H9 (cell line): ENCODE measurements at regions not wholly inside any gene's neighbourhood (a gene's known extent, or its start where the extent isn't known, plus 50 kb on each side); places are given as distances from the start of the nearest gene placed in this dataset.
A peak's percentile ranks its signal among the peaks of the same experiment; 100 is the strongest.

Experiments
- DNase-seq: peaks from one replicate; pipeline ENCODE4 v3.0.0-alpha.2; 2017
- H2AFZ ChIP-seq: one replicate; pipeline ENCODE4 v1.6.1; 2013; ENCODE audit warnings: mild to moderate bottlenecking, low read length, control low read depth, moderate library complexity
- H2AK5ac ChIP-seq: 2 replicates; pipeline ENCODE4 v1.6.1; 2013; ENCODE audit warnings: low read length, control low read depth, mixed read lengths; ENCODE audit not compliant: insufficient read length
- H2BK120ac ChIP-seq: one replicate; pipeline ENCODE4 v1.6.1; 2013; ENCODE audit warnings: low read depth, mild to moderate bottlenecking, low read length, control low read depth, inconsistent platforms; ENCODE audit not compliant: poor library complexity, severe bottlenecking
- H2BK12ac ChIP-seq: 2 replicates; pipeline ENCODE4 v1.6.1; 2013; ENCODE audit warnings: low read length, control low read depth, mixed read lengths, low read depth; ENCODE audit not compliant: insufficient read length
- H2BK15ac ChIP-seq: 2 replicates; pipeline ENCODE4 v1.6.1; 2013; ENCODE audit warnings: low read depth, low read length, control low read depth
- H2BK20ac ChIP-seq: one replicate; pipeline ENCODE4 v1.6.1; 2013; ENCODE audit warnings: low read depth, mild to moderate bottlenecking, low read length, control low read depth, inconsistent platforms; ENCODE audit not compliant: poor library complexity, severe bottlenecking
- H2BK5ac ChIP-seq: 2 replicates; pipeline ENCODE4 v1.6.1; 2013; ENCODE audit warnings: low read length, control low read depth, mixed read lengths; ENCODE audit not compliant: insufficient read length
- H3K14ac ChIP-seq: 2 replicates; pipeline ENCODE4 v1.6.1; 2013; ENCODE audit warnings: low read length, control low read depth; ENCODE audit not compliant: insufficient read depth
- H3K18ac ChIP-seq: 2 replicates; pipeline ENCODE4 v1.6.1; 2013; ENCODE audit warnings: low read depth, mild to moderate bottlenecking, mixed read lengths, low read length, control low read depth; ENCODE audit not compliant: insufficient read length
- H3K23ac ChIP-seq: 2 replicates; pipeline ENCODE4 v1.6.1; 2013; ENCODE audit warnings: low read length, control low read depth, mixed read lengths, low read depth; ENCODE audit not compliant: insufficient read length
- H3K23me2 ChIP-seq: 2 replicates; pipeline ENCODE4 v1.6.1; 2013; ENCODE audit warnings: low read depth, mild to moderate bottlenecking, mixed read lengths, low read length, control low read depth; ENCODE audit not compliant: insufficient read length, poor library complexity, severe bottlenecking
- H3K27ac ChIP-seq: 2 replicates; pipeline ENCODE4 v1.5.1; 2013; ENCODE audit warnings: low read length, control low read depth, mixed read lengths, low read depth; ENCODE audit not compliant: insufficient read length
- H3K27me3 ChIP-seq: 2 replicates; pipeline ENCODE4 v1.6.1; 2013; ENCODE audit warnings: low read length, control low read depth, inconsistent platforms; ENCODE audit not compliant: insufficient read depth
- H3K4ac ChIP-seq: 2 replicates; pipeline ENCODE4 v1.6.1; 2013; ENCODE audit warnings: low read depth, mild to moderate bottlenecking, control low read depth, inconsistent platforms, low read length, moderate library complexity
- H3K4me1 ChIP-seq: 2 replicates; pipeline ENCODE4 v1.6.1; 2013; ENCODE audit warnings: low read length, control low read depth, inconsistent platforms; ENCODE audit not compliant: insufficient read depth
- H3K4me2 ChIP-seq: 2 replicates; pipeline ENCODE4 v1.6.1; 2013; ENCODE audit warnings: low read length, control low read depth, mixed read lengths; ENCODE audit not compliant: insufficient read length, insufficient read depth
- H3K56ac ChIP-seq: 2 replicates; pipeline ENCODE4 v1.6.1; 2013; ENCODE audit warnings: low read depth, mild to moderate bottlenecking, mixed read lengths, low read length, control low read depth; ENCODE audit not compliant: insufficient read length
- H3K79me1 ChIP-seq: 2 replicates; pipeline ENCODE4 v1.6.1; 2013; ENCODE audit warnings: low read depth, mild to moderate bottlenecking, moderate library complexity, low read length, control low read depth, inconsistent platforms; ENCODE audit not compliant: insufficient read depth, poor library complexity, severe bottlenecking
- H3K79me2 ChIP-seq: 2 replicates; pipeline ENCODE4 v1.6.1; 2013; ENCODE audit warnings: low read length, control low read depth, inconsistent platforms; ENCODE audit not compliant: insufficient read depth
- H3K9ac ChIP-seq: 2 replicates; pipeline ENCODE4 v1.6.1; 2013; ENCODE audit warnings: low read length, control low read depth, mixed read lengths; ENCODE audit not compliant: insufficient read length; ENCODE audit errors: extremely low read depth
- H3K9me3 ChIP-seq: one replicate; pipeline ENCODE4 v1.6.1; 2013; ENCODE audit warnings: low read depth, low read length, inconsistent platforms; ENCODE audit not compliant: control insufficient read depth
- H3T11ph ChIP-seq: one replicate; pipeline ENCODE4 v1.6.1; 2013; ENCODE audit warnings: mild to moderate bottlenecking, low read length, control low read depth, inconsistent platforms
- H4K20me1 ChIP-seq: one replicate; pipeline ENCODE4 v1.6.1; 2013; ENCODE audit not compliant: control insufficient read depth, insufficient read length, insufficient read depth
- H4K5ac ChIP-seq: 2 replicates; pipeline ENCODE4 v1.6.1; 2013; ENCODE audit warnings: low read depth, mild to moderate bottlenecking, mixed read lengths, low read length, control low read depth; ENCODE audit not compliant: insufficient read length
- H4K8ac ChIP-seq: replicated peaks from 2 replicates; pipeline ENCODE4 v1.6.1; 2013; ENCODE audit warnings: low read length, control low read depth, mixed read lengths, low read depth; ENCODE audit not compliant: insufficient read length
- H4K91ac ChIP-seq: 2 replicates; pipeline ENCODE4 v1.6.1; 2013; ENCODE audit warnings: low read depth, mild to moderate bottlenecking, moderate library complexity, mixed read lengths, low read length, control low read depth; ENCODE audit not compliant: insufficient read length
- H3K27ac Mint-ChIP-seq, 3 experiments: 2 replicates in 2 of 3; 3 replicates in 1 of 3; pipeline ENCODE4 v1.8.0; 2020 to 2021; ENCODE audit warnings: mixed read lengths in 3 of 3, mild to moderate bottlenecking in 1 of 3, moderate library complexity in 1 of 3
- H3K27me3 Mint-ChIP-seq: 2 replicates; pipeline ENCODE4 v1.8.0; 2021; ENCODE audit warnings: low read depth, mild to moderate bottlenecking, moderate library complexity, mixed read lengths
- H3K36me3 Mint-ChIP-seq, 3 experiments: 2 replicates in 2 of 3; 3 replicates in 1 of 3; pipeline ENCODE4 v1.8.0; 2020 to 2021; ENCODE audit warnings: low read depth in 3 of 3, mixed read lengths in 3 of 3; ENCODE audit not compliant: insufficient read depth in 1 of 3
- H3K4me1 Mint-ChIP-seq, 2 experiments: 2 replicates each; pipeline ENCODE4 v1.8.0; 2020; ENCODE audit warnings: mixed read lengths in 2 of 2
- H3K4me3 Mint-ChIP-seq, 2 experiments: 2 replicates in 1 of 2; 3 replicates in 1 of 2; pipeline ENCODE4 v1.8.0; 2020 to 2021; ENCODE audit warnings: mild to moderate bottlenecking in 2 of 2, mixed read lengths in 2 of 2, moderate library complexity in 1 of 2
- H3K9me3 Mint-ChIP-seq, 2 experiments: 2 replicates in 1 of 2; 3 replicates in 1 of 2; pipeline ENCODE4 v1.8.0; 2020; ENCODE audit warnings: mild to moderate bottlenecking in 2 of 2, mixed read lengths in 2 of 2, moderate library complexity in 1 of 2
- WGBS: extraction: QIAGEN DNeasy Blood & Tissue Kit; methylation state at CpG from one replicate; pipeline ENCODE4 v1.1.7; 2013; ENCODE audit warnings: missing lambda C conversion rate, low lambda C conversion rate, mixed read lengths; ENCODE audit not compliant: insufficient read length; ENCODE audit errors: extremely low coverage; 5-methylcytosine and 5-hydroxymethylcytosine counted together
- TF ChIP-seq, protein P1 (sequence below): fragments of 200-600 bp; sonication (generic); conservative IDR thresholded peaks from 3 replicates; pipeline ENCODE4 v1.8.0; 2021; ENCODE audit warnings: antibody characterized with exemption, mild to moderate bottlenecking

DNA sequence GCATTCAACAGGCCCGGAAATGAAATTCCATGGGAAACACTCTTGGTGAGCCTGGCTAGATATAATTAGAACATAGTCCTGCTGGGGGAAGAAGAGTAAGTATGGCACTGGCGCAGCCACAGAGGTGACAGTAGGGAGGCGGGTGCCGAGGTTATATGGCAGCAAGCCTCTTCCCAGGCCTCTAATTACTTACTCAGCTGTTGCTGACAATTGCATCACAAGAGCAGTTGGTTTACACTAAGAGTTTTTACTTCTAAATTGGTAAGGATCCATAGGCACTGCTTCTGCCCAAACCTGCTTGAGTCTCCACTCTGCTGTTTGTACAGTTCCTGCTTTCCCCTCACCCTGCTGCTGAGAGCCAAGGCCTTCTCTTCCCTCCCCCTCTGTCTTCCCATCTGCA lies 93.3 kb upstream of the DUSP5 start:
- Histone ChIP-seq H3K4me1 (no peaks in the 10 kb centered on the region; the same call in 1 of the 2 replicates), H3K79me2 (no peaks in the 10 kb centered on the region), H2BK20ac (no peak overlapping the region), H3K27me3 (no peaks in the 10 kb centered on the region), H3K23ac (no peak overlapping the region), H2AFZ (no peak overlapping the region), H3K18ac (no peak overlapping the region), H4K91ac (no peak overlapping the region), H3K27ac (no peak overlapping the region), H4K8ac (no peak overlapping the region), H3T11ph (no peak overlapping the region), H4K5ac (no peak overlapping the region), H2BK12ac (no peak overlapping the region), H3K4me2 (no peak overlapping the region), H4K20me1 (no peaks in the 10 kb centered on the region), H3K79me1 (no peaks in the 10 kb centered on the region), H3K23me2 (no peaks in the 10 kb centered on the region), H3K56ac (no peak overlapping the region), H2BK5ac (no peak overlapping the region), H2BK15ac (no peak overlapping the region), H2BK120ac (no peak overlapping the region), H2AK5ac (no peak overlapping the region), H3K4ac (no peak overlapping the region), H3K14ac (no peak overlapping the region), H3K9ac (no peak overlapping the region), H3K9me3 (no peaks in the 10 kb centered on the region)
- no peak overlapping the region for H3K4me3 Mint-ChIP-seq
- H3K4me1 Mint-ChIP-seq = peaks cover 19 to 25% of the 10 kb centered on the region in 2 experiments
- peaks cover 10% of the 10 kb centered on the region for H3K27me3 Mint-ChIP-seq
- DNase-seq = no peak
- TF ChIP-seq, protein P1, sequence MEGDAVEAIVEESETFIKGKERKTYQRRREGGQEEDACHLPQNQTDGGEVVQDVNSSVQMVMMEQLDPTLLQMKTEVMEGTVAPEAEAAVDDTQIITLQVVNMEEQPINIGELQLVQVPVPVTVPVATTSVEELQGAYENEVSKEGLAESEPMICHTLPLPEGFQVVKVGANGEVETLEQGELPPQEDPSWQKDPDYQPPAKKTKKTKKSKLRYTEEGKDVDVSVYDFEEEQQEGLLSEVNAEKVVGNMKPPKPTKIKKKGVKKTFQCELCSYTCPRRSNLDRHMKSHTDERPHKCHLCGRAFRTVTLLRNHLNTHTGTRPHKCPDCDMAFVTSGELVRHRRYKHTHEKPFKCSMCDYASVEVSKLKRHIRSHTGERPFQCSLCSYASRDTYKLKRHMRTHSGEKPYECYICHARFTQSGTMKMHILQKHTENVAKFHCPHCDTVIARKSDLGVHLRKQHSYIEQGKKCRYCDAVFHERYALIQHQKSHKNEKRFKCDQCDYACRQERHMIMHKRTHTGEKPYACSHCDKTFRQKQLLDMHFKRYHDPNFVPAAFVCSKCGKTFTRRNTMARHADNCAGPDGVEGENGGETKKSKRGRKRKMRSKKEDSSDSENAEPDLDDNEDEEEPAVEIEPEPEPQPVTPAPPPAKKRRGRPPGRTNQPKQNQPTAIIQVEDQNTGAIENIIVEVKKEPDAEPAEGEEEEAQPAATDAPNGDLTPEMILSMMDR = no peak
- WGBS = no CpG with 5 or more reads among the region's 4 CpGs
- H3K36me3 Mint-ChIP-seq = no peaks in the 10 kb centered on the region
- H3K27ac Mint-ChIP-seq = peak overlapping the region in 1 of 3 experiments; percentile 9; a peak in 1 of 7 replicates
- H3K9me3 Mint-ChIP-seq = no peaks in the 10 kb centered on the region
